ENCODE measurements at regions not wholly inside any gene's neighbourhood (a gene's known extent, or its start where the extent isn't known, plus 50 kb on each side); places are given as distances from the start of the nearest gene placed in this dataset.

DNA sequence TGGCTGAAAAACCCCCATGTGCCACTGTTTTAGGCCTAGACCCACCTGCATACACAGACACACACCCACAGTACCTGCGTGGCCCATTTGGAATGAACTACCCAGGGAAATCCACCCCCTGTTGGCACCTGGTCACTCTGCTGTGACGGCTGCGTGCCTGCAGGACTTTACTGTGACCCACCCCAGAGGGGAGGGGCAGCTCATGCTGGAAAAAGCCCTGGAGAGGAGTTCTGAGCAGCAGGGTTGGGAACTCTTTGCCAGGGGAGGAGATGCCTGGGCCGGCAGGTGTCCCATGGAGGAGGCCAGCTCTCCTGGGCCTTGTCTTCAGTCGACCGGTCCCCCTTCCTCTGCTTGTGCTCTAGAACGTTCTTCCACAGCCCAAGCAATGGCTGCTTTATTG lies 87.3 kb upstream of the CSF3R start:
- CTCF ChIA-PET: no interaction called here

DNA sequence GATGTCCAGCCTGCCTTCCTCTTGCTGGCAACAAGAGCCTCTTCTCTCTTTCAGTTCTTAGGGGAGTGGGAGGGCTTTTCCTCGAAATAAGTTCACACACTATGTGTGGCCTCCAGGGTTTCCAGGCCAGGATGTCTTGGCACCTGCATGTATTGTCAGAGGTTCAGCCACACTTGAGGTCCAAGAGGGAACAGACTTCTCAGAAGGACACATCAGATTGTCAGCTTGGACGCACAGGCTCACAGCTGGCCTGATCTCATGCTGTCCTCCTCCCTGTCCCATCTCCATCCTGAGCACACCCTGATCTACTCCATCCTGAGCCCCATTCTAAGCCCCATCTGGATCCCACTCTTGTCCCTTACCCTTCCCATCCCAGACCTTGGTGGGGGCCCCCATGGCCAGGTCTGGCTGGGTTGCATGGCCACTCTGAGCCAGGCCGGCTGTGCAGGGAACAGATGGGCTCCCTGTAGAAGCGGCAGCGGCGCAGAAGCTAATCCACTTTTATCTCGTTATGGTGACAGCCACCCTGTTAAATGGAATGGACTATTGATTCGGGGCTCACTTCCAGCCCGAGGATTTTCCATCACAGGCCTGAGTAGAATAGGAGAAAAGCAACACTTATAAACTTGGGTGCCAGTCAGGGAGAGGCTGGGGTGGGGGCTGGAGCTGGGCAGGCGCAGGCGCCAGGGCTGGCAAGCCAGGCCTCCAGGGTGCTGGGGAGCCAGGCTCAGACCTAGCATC lies 85.1 kb upstream of the CSF3R start:
- Histone ChIP-seq H3K27me3 (replicated peaks; ENCODE audit: insufficient read depth, low read depth, low read length, poor library complexity) (peaks cover 8% of the 10 kb centered on the region), H3K27ac (ENCODE audit: low read depth, low read length, poor library complexity, severe bottlenecking) (no peak overlapping the region), H3K36me3 (ENCODE audit: insufficient read depth, low read length, poor library complexity, severe bottlenecking) (no peaks in the 10 kb centered on the region), H3K4me1 (ENCODE audit: insufficient read depth, low read length, poor library complexity, severe bottlenecking) (no peaks in the 10 kb centered on the region), H3K4me3 (ENCODE audit: low read depth, low read length, poor library complexity, severe bottlenecking) (no peak overlapping the region), H3K9me3 (ENCODE audit: low read depth, low read length, poor library complexity, severe bottlenecking) (no peaks in the 10 kb centered on the region)
- DNase-seq (ENCODE audit: low spot score): no peak
- POLR2A ChIA-PET (ENCODE audit: low non-redundant PET): no interaction called here
- intact Hi-C loops (cut with micrococcal nuclease; ENCODE audit: unreplicated experiment): no loop called here
- CTCF ChIA-PET: no interaction called here
- BruUV-seq (replicated peaks): no TSS peak
- no peak for TF ChIP-seq EZH2 (IDR thresholded peaks at IDR 0.05; ENCODE audit: borderline replicate concordance, low read depth, low read length, poor library complexity, severe bottlenecking)
- TF ChIP-seq, protein P1, sequence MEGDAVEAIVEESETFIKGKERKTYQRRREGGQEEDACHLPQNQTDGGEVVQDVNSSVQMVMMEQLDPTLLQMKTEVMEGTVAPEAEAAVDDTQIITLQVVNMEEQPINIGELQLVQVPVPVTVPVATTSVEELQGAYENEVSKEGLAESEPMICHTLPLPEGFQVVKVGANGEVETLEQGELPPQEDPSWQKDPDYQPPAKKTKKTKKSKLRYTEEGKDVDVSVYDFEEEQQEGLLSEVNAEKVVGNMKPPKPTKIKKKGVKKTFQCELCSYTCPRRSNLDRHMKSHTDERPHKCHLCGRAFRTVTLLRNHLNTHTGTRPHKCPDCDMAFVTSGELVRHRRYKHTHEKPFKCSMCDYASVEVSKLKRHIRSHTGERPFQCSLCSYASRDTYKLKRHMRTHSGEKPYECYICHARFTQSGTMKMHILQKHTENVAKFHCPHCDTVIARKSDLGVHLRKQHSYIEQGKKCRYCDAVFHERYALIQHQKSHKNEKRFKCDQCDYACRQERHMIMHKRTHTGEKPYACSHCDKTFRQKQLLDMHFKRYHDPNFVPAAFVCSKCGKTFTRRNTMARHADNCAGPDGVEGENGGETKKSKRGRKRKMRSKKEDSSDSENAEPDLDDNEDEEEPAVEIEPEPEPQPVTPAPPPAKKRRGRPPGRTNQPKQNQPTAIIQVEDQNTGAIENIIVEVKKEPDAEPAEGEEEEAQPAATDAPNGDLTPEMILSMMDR (conservative IDR thresholded peaks at IDR 0.05; ENCODE audit: low read depth, low read length): no peak

More for the DNA sequence above, 87.3 kb upstream of the CSF3R start:
- no peaks in the 10 kb centered on the region for H3K4me1 ChIP-seq (ENCODE audit: insufficient read depth, low read length, poor library complexity, severe bottlenecking)
- intact Hi-C loops (cut with micrococcal nuclease; ENCODE audit: unreplicated experiment): loop anchor here (10.0 kb wide), 1 partner anchor 605 kb away; no protein-coding TSS in a partner anchor
- TF ChIP-seq, protein P1 (conservative IDR thresholded peaks at IDR 0.05; ENCODE audit: low read depth, low read length): no peak
- no peak for TF ChIP-seq EZH2 (IDR thresholded peaks at IDR 0.05; ENCODE audit: borderline replicate concordance, low read depth, low read length, poor library complexity, severe bottlenecking)
- DNase-seq (ENCODE audit: low spot score): no peak
- H3K36me3 ChIP-seq (ENCODE audit: insufficient read depth, low read length, poor library complexity, severe bottlenecking): no peaks in the 10 kb centered on the region
- no peaks in the 10 kb centered on the region for H3K9me3 ChIP-seq (ENCODE audit: low read depth, low read length, poor library complexity, severe bottlenecking)
- POLR2A ChIA-PET (ENCODE audit: low non-redundant PET): no interaction called here
- H3K27ac ChIP-seq (ENCODE audit: low read depth, low read length, poor library complexity, severe bottlenecking): no peak overlapping the region
- H3K4me3 ChIP-seq (ENCODE audit: low read depth, low read length, poor library complexity, severe bottlenecking): no peak overlapping the region
- no TSS peak for BruUV-seq (replicated peaks)
- peaks cover 17% of the 10 kb centered on the region for H3K27me3 ChIP-seq (replicated peaks; ENCODE audit: insufficient read depth, low read depth, low read length, poor library complexity)

DNA sequence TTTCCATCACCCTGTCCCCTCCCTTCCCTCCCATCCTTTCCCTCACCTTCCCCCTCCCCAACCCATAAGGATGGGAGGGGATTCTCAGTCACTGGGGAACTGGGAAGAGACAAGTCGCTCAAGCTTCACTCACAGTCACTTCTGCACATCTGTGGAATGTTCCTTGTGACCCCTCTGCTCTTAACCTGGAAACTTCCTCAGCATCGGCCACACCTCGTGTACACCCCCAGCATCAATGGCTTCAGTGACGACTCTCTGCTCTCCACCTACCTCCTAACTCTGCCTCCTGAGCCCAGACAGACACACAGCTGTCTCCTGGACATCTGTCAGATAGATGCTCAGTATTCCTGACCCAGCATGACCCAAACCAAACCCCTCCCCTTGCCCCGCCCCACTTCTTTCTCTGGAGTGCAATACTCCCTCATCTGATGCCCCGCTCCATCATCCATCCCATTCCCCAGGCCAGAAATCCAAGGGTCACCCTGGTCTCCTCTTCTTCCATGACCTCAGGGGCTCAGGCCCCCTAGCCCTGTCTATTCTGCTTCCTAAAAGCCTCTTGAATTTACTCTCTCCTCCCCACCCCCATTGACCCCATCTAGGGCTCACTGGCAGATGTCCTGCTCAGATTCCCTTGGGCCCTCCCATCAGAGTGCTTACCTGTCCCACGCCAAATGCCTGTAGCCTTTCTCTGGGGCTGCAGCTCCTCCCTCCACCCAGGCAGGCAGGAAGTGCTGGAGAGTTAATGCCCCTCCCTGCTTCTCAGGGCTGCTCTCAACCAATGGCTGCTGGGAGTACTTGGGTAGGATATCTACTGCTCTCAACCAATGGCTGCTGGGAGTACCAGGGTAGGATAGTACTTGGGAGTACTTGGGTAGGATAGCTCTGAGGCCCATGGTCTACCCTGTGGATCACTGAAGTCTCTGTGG lies 83.1 kb upstream of the CSF3R start:
- H3K36me3 ChIP-seq (ENCODE audit: insufficient read depth, low read length, poor library complexity, severe bottlenecking): no peaks in the 10 kb centered on the region
- no peak overlapping the region for H3K27ac ChIP-seq (ENCODE audit: low read depth, low read length, poor library complexity, severe bottlenecking)
- intact Hi-C loops (cut with micrococcal nuclease; ENCODE audit: unreplicated experiment): no loop called here
- no peaks in the 10 kb centered on the region for H3K9me3 ChIP-seq (ENCODE audit: low read depth, low read length, poor library complexity, severe bottlenecking)
- CTCF ChIA-PET: interaction anchor here (1.1 kb wide), 1 partner anchor 10 kb away, joined by 3 read pairs; no protein-coding TSS in a partner anchor
- H3K27me3 ChIP-seq (replicated peaks; ENCODE audit: insufficient read depth, low read depth, low read length, poor library complexity): no peaks in the 10 kb centered on the region
- no TSS peak for BruUV-seq (replicated peaks)
- POLR2A ChIA-PET (ENCODE audit: low non-redundant PET): no interaction called here
- no peaks in the 10 kb centered on the region for H3K4me1 ChIP-seq (ENCODE audit: insufficient read depth, low read length, poor library complexity, severe bottlenecking)
- no peak for DNase-seq (ENCODE audit: low spot score)
- H3K4me3 ChIP-seq (ENCODE audit: low read depth, low read length, poor library complexity, severe bottlenecking): no peak overlapping the region
- TF ChIP-seq, protein P1 (conservative IDR thresholded peaks at IDR 0.05; ENCODE audit: low read depth, low read length): no peak
- no peak for TF ChIP-seq EZH2 (IDR thresholded peaks at IDR 0.05; ENCODE audit: borderline replicate concordance, low read depth, low read length, poor library complexity, severe bottlenecking)

All from A673 (cell line).